HG03159 (cell line): ENCODE measurements at regions not wholly inside any gene's neighbourhood (a gene's known extent, or its start where the extent isn't known, plus 50 kb on each side); places are given as distances from the start of the nearest gene placed in this dataset.
"Not testable (repeated sequence)": the region's sequence is repeated elsewhere in the genome, so short reads cannot be mapped to it uniquely, and the experiment has no call there.

Source experiments
- ATAC-seq: cut with Tn5 transposase; IDR thresholded peaks from one replicate; pipeline ENCODE4 v1.9.1; 2021; ENCODE audit warnings: mild to moderate bottlenecking, moderate library complexity; ENCODE audit not compliant: unreplicated experiment

DNA sequence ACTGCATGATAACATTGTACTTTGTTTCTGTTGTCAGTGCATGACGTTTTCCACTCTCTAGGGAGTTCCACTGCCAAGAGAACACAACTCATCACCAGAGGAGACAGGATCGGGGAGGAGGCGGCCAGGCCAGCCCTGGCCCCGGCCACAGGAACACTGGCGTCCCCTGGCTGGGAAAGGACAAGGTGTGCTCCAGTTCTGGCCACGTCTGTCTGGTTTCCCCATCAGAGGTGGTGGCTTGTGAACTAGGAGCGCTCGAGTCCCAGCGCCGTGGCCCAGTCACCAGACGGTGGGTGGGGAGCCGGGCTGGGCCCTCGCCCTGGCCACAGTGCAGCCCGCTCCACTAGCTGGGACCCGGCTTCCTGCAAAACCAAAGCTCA is 211.9 kb upstream of the IRX4 start:
- ATAC-seq, result no peak

DNA sequence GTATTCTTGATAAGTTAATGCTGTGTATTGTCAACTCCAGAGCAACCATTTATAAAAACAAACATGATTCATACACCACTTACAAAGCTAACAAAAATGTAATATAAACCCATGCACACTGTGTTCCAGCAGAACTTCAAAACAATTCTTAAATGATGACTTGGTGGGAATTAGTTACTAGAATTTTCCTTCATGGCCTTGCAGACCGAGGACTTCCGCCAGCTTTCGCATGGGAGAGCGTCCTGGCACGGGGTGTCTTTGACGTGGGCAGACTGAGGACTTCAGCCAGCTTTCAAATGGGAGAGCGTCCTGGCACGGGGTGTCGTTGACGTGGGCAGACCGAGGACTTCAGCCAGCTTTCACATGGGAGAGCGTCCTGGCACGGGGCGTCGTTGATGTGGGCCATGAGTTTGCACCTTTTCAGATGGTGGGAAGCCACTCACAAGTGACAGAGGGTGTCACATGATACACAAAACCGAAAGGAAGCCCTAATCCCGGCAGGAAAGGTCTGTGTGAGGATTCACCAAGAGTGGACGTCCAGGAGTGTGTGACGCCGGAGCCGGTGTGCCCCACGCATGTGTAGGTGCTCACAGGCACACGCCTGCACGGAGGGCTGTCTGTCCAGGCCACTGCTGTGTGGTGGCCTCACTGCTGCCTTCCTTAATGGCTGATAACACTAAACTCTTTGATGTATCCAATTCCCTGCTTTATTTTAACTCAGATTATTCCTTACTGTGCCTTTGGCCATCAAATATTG is 211.3 kb upstream of the IRX4 start:
- ATAC-seq, result no peak

DNA sequence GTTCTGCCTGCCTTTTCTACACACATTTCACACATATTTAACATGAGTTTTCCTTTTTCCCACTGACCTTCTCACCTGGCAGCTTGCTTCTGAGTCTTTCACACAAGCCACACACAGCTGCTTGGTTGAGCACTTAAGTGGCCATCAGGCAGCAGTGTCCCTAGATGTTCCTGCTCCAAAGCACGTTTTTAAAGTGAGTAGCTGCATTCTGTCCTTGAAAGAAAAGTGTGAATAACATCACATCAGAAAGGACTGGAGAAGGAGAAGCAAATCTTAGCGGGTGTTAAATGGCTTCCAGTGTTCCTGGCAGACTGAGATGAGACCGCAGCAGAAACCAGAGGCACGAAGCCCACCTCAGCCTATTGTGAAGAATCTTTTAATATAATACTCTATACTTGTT is 209.2 kb upstream of the IRX4 start:
- ATAC-seq, result no peak

DNA sequence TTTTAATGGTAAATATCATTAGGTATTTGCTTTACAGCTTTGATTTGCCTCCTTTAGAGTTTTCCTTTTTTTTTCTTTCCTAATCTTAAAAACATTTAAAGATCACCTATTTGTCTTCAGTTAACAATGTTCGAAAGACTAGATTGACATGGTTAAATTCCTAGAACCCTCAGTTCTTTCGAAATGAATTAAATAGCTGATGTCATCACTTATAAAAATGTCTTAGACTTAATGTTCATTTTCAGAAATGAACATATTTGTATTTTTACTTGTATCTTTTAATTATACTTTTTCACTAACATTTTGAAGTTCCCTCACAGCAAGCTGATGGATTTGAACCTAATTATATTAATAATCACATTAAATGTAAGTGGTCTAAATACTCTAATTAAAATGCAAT is 205.3 kb upstream of the IRX4 start:
- no peak for ATAC-seq

DNA sequence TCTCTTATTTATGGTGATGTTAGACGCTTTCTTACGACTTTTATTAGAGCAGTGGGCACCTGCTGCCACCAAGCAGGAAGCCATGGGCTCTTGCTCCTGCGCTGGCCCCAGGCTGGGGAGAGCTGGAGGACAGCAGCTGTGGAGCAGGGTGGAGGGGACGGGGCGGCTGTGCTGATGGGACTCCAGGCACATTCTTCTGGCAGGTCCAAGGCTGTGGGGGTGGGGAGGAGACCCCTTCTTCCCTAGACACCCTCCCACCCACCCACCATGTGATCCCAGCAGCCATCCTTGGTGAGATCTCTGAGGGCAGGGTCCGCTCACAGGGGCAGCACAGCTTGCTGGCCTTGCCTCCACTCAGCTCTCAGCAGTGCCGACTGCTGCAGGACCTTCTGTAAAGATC is 192.6 kb upstream of the IRX4 start:
- ATAC-seq, result no peak

DNA sequence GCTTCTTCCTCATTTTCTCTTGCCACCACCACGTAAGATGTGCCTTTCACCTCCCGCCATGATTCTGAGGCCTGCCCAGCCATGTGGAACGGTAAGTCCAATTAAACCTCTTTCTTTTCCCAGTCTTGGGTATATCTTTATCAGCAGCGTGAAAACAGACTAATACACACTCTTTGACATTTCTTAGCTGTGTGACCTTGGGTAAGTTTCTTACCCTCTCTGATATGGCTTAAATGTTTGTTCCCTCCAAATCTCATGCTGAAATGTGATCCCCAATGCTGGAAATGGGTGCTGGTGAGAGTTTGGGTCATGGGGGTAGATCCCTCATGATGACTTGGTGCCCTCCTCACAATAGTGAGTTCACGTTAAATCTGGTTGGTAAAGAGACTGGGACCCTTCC is 188.8 kb upstream of the IRX4 start:
- ATAC-seq, result no peak

DNA sequence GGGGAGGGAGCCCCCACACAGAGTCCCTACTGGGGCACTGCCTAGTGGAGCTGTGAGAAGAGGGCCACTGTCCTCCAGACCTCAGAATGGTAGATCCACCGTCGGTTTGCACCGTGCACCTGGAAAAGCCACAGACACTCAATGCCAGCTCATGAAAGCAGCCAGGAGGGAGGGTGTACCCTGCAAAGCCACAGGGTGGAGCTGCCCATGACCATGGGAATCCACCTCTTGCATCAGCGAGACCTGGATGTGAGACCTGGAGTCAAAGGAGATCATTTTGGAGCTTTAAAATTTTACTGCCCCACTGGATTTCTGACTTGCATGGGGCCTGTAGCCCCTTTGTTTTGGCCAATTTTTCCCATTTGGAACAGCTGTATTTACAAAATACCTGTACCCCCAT is 188.1 kb upstream of the IRX4 start:
- ATAC-seq, result not testable (repeated sequence)

DNA sequence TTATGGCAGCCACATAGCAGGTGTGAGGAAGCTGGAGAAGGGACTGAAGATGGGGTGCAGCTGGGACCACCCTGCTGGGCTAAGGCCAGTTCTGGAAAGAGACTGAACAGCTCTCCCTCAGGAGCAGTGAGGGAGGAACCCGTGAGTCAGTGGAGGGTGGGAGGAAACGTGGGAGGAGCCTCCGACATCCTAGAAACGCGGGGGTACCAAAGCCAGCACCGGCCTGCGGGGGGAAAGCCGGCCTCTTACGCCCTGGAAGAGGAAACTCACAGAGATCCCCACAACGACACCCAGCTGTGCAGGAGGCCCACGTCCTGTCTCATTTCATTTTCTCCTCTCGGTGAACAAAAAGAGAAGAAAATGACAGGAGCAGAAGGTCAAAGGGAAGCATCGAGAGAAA is 185.8 kb upstream of the IRX4 start:
- ATAC-seq, result no peak

DNA sequence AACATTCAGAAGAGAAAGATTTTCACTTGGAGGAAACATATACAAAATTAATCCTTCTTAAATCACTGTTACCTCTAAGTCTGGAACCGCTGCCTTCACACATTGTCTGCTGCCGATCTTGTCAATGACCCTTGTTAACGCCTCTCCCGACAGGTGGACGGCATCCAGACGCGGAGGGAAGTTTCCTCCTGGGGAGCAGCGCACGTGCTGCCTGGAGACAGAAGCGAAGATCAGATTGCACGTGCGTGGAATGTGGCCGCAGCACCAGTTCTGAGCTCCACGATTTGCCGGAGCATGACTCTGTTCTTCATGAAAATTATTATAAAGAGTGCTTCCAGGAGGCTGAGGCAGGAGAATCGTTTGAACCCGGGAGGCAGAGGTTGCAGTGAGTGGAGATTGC is 183.6 kb upstream of the IRX4 start:
- no peak for ATAC-seq

DNA sequence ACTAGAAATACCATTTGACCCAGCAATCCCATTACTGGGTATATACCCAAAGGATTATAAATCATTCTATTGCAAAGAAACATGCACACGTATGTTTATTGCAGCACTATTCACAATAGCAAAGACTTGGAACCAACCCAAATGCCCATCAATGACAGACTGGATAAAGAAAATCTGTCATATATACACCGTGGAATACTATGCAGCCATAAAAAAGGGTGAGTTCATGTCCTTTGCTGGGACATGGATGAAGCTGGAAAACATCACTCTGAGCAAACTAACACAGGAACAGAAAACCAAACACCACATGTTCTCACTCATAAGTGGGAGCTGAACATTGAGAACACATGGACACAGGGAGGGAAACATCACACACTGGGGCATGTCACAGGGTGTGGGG is 180.7 kb upstream of the IRX4 start:
- ATAC-seq, result not testable (repeated sequence)

DNA sequence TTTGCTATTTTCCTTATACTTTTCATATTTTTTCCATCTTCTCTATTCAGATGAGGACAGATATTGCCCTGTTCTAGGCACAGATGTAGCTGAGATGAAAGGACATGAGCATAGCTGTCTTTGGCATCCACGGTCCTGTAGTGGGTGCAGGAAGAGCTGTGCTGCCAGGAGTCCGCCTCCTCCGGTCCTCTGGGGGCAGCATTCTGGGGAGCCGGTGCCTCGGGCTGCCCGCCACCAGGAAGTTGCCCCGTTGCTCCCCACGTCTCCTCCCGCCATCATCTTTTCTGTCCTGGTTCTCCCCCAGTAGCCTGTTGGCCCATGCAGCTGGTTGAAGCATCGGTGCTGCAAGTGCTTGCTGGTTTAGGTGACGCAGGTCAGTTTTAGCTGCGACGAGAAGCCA is 170.0 kb upstream of the IRX4 start:
- no peak for ATAC-seq

DNA sequence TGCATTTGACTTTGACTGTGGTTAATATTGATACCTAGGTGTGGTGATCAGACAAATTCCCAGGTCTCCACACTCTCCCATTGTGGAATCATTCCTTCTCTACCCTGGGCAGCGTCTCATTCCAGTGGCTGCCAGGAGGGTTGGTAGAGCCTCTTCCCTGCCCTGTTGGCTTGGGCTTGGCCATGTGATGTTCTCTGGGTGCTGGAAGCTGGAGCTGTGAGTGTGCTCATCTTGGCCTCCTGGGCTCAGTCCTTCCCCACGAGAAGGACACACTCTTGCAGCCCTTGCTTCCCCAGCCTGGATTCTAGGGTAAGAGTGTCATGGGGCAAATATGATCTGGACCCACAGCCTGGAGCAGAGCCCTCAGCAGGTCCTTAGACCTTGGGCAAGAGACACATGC is 167.2 kb upstream of the IRX4 start:
- ATAC-seq, result no peak

DNA sequence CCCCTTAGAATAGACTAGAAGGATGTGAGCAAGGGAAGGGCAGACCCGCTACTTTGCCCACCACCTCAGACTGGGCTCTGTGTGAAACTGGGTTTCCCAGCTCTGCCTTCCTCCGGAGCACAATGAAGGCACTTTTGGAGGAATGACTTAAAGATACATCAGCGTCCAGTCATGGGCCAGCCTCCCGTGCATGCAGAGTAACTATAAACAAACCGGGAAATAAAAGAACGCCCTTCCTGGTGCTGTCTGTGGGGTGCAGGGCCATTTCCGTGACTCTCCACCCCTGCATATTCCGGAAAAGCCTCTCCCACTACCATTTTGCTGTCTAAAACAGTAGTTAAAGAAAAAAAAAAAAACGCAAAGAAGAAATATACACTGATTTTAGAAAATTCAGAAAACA is 165.9 kb upstream of the IRX4 start:
- no peak for ATAC-seq

DNA sequence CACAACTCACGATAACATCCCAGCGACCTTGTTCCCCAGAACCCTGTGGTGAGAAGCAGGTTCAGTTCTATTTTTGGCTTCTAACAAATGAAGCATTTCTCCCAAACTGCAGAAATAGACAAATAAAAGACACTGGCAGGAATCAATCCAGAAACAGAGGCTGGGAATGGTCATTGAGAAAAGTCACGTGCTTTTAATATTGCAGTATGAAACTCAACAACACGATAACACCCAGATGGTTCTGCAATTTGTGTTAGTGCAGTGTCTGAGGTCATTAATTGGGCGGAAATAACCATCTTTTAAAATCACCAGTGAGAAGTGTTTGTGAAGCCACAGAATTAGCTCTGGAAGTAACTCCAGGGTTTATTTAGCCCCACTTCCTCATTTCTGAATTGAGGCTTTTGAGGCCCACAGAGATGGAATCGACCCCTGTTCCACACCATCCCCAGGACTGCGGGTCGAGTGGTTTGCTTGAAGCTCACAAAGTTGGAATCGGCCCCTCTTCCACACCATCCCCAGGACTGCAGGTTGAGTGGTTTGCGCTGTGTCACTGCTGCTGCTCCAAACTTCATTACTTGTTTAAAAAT is 164.7 kb upstream of the IRX4 start:
- ATAC-seq, result no peak

DNA sequence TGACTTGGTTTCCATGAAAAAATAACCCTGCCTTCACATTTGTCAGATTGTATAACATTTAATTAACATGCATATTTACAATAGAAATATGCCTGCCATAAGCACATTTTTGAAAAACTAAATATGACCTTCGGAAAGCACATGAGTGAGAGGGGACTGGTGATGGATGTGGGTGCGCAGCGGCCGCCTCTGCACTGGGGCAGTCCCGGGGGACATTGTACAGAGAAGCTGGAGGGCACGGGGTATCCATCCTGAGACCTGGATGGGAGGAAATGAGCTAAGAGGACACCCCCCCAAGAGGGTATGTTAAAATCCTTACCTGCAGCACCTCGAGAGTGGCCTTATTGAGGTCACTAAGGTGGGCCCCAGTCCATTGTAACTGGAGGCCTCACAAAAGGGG is 161.3 kb upstream of the IRX4 start:
- ATAC-seq, result no peak

DNA sequence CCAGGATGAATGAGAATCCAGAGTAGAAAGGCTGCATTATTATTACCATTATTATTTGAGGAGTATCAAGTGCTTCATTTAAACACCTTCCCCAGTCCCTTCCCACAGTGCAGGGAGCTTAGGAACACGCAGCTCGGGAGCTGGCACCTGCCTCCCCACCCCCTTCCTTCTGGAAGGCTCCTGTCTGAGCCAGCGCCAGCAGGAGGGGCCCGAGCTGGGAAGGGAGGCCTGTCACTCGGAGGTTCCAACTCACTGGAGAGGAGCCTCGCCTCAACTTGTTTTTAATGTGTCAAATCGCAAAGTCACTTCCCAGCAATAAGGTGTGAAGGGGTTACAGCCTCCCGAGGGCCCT is 156.4 kb upstream of the IRX4 start:
- ATAC-seq, result no peak

DNA sequence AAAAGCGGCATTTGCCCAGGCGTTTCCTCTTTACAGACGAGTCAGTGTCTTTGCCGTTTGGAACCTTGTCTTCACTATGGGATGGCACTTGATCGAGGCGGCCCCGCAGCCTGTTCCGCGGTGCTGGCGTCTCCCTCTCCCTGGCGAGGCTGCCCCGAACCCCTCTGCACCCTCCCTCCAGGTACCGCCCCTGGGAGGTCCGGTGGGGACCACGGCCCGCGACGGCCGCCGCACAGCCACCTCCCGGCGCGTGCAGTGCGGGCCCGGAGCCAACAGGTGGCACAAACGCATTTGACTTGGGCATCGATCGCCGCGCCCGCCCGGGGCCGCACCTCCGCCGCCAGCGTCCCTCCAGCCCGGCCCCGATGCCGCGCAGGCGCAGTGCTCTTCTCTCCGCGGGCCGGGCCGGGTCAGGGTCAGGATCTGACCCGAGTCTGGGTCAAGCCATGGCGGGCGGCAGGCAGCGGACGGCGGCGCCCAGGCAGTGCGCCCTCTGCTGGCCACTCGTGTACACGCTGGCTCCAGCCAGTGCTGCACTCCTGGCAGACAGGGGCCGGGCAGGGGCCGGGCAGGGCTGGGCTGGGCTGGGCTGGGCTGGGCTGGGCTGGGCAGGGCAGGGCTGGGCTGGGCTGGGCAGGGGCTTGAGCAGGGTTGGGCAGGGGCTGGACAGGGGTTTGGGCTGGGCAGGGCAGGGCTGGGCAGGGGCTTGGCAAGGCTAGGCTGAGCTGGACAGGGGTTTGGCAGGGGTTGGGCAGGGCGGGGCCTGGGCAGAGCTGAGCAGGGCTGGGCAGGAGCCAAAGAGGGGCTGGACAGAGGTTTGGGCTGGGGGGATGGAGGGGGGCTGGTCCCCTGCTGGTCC is 155.8 kb upstream of the IRX4 start:
- peak; percentile 92 for ATAC-seq

DNA sequence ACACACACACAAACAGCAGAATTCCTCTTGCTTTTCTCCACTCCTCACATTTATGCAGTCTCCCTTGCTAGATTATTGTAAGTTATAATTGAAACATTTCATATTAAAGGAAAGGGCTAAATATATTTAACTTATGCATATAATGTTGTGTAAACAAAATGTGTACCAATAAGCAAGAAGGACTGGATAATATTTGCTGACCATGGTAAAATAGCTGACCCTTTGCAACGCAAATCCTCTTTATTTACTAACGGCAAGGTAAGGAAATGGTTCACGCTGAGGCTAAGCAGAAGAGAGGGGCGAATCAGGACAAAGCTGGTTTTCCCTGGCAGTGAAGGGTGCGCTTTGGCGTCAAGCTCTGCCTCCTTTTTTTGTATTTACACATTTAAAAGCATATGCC is 154.2 kb upstream of the IRX4 start:
- ATAC-seq, result no peak

DNA sequence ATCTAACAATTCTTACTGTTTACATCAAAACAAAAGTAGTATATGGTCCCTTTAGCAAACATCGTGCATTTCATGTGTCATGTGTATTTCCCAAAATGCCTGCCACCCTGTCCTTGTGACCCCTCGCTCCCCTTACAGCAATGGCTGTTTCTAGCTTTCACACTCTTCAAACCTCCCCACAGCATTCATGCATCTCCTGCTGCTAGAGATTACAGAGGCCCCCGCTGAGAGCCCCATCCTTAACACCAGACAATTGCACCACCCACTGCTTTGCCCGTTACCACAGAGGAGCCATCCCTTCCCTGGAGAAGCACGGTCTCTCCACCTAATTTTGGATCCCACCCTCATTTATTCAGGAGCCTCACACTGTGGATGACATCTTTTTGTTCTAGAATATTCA is 149.7 kb upstream of the IRX4 start:
- no peak for ATAC-seq

DNA sequence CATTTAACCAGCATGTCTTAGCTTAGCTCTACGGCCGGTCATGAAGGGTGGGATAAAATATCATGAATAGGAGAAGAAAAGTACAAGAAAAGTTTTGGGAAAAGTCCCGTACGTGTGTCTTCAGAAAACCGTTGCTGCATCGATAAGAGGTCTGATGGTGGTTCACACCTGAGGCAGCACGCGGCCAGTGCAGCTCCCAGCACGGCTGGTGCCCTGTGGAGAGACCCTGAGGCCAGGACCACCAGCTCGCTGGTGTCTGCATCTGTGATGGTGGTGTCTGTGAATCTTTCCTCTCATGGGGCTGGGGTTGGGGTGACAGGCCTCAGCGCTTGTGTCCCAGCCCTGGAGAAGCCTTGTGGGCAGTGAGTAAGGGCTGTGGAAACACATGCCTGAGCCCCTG is 148.9 kb upstream of the IRX4 start:
- no peak for ATAC-seq

DNA sequence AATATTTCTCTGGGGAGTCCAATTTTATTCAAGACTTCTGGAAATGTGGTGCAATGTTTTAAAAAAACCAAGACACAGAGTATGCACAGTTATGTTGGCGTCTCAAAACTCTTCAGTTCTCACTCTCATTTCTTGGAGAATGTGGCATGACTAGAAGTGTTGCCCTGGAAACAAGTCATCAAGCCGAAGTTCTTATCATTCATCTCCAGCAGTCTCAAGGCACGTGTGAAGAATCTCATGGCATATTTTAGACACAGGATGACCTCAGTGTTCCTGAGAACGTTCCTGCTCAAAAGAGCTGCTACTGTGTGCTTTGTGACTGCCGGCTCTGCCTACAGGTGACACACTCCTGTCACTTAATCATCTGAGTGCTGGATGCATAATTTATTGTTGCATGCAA is 147.4 kb upstream of the IRX4 start:
- no peak for ATAC-seq

DNA sequence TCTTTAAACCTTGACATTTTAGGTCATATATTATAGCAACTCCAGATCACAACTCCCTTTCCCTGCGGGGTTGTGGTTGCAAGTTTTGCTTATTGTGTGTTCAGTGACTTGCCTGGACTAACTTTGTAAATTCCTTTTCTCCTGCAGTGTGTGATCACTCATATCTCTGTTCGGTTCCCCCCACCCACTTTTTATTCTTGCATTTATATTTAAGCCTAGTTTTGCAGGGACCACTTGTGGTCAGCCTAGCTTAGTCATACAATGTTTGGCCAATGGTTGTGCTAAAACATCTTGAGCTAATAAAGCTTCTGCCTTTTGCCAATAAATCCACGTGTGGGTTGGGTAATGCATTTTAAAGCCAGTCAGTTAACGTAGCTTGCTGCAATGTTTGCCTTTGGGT is 146.5 kb upstream of the IRX4 start:
- ATAC-seq, result no peak
